ENCODE measurements at regions not wholly inside any gene's neighbourhood (a gene's known extent, or its start where the extent isn't known, plus 50 kb on each side); places are given as distances from the start of the nearest gene placed in this dataset.

DNA sequence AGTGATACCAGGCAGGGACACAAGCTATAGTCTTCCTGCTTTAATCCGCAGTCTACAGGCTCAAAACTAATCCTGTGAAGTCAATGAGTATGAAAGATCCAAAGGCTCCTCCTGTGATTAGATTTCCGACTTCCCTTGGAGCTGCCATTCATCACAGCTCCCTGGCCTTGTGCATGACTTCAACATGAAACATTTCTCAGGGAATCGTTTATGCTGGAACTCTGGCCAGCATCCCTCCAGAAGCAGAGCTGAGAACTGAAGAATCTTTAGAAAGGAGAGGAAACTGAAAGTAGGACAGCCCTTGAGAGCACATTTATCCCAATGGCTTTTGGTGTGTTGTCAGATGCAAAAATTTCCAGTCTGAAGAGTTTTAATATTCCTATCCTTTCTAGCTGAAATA lies 84.3 kb upstream of the SESTD1 start:
- TF ChIP-seq, protein P1, sequence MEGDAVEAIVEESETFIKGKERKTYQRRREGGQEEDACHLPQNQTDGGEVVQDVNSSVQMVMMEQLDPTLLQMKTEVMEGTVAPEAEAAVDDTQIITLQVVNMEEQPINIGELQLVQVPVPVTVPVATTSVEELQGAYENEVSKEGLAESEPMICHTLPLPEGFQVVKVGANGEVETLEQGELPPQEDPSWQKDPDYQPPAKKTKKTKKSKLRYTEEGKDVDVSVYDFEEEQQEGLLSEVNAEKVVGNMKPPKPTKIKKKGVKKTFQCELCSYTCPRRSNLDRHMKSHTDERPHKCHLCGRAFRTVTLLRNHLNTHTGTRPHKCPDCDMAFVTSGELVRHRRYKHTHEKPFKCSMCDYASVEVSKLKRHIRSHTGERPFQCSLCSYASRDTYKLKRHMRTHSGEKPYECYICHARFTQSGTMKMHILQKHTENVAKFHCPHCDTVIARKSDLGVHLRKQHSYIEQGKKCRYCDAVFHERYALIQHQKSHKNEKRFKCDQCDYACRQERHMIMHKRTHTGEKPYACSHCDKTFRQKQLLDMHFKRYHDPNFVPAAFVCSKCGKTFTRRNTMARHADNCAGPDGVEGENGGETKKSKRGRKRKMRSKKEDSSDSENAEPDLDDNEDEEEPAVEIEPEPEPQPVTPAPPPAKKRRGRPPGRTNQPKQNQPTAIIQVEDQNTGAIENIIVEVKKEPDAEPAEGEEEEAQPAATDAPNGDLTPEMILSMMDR (conservative IDR thresholded peaks at IDR 0.05): no peak
- no peak for TF ChIP-seq ZFX (IDR thresholded peaks at IDR 0.05)

Data from C4-2B (cell line).